Fibroblast of the aortic adventitia (primary cell): ENCODE measurements at regions not wholly inside any gene's neighbourhood (a gene's known extent, or its start where the extent isn't known, plus 50 kb on each side); places are given as distances from the start of the nearest gene placed in this dataset.
A peak's percentile ranks its signal among the peaks of the same experiment; 100 is the strongest.
"Not testable (repeated sequence)": the region's sequence is repeated elsewhere in the genome, so short reads cannot be mapped to it uniquely, and the experiment has no call there.

Source experiments
- DNase-seq: peaks from one replicate; pipeline ENCODE4 v3.0.0-alpha.2; 2010; ENCODE audit warnings: low read depth
- H3K4me3 ChIP-seq: 2 replicates; pipeline ENCODE4 v1.5.1; 2011; ENCODE audit warnings: low read depth, mild to moderate bottlenecking, control low read depth, low read length, moderate library complexity
- TF ChIP-seq, protein P1 (sequence below): IDR thresholded peaks from 2 replicates; pipeline ENCODE4 v1.5.1; 2011; ENCODE audit warnings: mild to moderate bottlenecking, low read length, control low read depth, inconsistent platforms; ENCODE audit not compliant: insufficient read depth

DNA sequence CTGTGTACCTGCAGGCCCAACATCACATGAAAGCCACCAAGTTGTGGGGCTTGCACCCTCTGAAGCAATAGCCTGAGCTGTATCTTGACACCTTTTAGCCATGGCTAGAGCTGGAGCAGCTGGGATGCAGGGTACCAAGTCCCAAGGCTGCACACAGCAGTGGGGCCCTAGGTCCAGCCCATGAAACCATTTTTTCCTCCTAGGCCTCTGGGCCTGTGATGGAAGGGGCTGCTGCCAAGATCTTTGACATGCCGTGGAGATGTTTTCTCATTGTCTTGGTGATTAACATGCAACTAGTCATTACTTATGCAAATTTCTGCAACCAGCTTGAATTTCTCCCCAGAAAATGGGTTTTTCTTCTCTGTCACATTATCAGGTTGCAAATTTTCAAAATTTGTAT is 387.2 kb upstream of the RIOK2 start:
- DNase-seq, result no peak
- H3K4me3 ChIP-seq, result no peak overlapping the region
- TF ChIP-seq, protein P1, sequence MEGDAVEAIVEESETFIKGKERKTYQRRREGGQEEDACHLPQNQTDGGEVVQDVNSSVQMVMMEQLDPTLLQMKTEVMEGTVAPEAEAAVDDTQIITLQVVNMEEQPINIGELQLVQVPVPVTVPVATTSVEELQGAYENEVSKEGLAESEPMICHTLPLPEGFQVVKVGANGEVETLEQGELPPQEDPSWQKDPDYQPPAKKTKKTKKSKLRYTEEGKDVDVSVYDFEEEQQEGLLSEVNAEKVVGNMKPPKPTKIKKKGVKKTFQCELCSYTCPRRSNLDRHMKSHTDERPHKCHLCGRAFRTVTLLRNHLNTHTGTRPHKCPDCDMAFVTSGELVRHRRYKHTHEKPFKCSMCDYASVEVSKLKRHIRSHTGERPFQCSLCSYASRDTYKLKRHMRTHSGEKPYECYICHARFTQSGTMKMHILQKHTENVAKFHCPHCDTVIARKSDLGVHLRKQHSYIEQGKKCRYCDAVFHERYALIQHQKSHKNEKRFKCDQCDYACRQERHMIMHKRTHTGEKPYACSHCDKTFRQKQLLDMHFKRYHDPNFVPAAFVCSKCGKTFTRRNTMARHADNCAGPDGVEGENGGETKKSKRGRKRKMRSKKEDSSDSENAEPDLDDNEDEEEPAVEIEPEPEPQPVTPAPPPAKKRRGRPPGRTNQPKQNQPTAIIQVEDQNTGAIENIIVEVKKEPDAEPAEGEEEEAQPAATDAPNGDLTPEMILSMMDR, result no peak

DNA sequence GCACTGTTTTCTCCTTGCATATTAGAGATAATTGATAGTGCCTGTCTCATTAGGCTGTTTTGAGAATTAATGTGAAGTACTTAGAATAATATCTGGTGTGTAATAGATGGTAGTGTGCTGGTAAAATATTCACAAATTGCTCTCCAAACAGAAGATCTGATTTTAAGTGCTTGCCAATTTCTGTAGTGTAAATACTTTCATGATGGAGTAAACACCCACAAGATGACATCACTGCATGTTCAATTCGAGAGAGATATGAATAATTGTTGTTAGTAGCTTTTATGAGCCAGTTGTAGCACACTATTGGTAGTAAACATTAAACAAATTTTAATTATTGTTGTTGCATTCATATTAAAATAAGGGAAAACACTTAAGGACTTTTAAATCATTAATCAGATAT is 392.3 kb upstream of the RIOK2 start:
- H3K4me3 ChIP-seq, result no peak overlapping the region
- no peak for DNase-seq
- TF ChIP-seq, protein P1, result no peak

GRCh38 chr5:97576956-97577355 is 393.9 kb upstream of the RIOK2 start:
- H3K4me3 ChIP-seq, result no peak overlapping the region
- DNase-seq, result no peak
- TF ChIP-seq, protein P1, result no peak

DNA sequence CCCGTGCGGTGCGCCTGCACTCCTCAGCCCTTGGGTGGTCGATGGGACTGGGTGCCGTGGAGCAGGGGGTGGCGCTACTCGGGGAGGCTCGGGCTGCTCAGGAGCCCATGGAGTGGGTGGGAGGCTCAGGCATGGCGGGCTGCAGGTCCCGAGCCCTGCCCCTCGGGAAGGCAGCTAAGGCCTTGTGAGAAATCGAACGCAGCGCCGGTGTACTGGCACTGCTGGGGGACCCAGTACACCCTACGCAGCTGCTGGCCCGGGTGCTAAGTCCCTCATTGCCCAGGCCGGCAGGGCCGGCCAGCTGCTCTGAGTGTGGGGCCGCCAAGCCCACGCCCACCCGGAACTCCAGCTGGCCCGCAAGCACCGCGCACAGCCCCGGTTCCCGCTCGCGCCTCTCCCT is 396.9 kb upstream of the RIOK2 start:
- H3K4me3 ChIP-seq, DNase-seq: not testable (repeated sequence)

DNA sequence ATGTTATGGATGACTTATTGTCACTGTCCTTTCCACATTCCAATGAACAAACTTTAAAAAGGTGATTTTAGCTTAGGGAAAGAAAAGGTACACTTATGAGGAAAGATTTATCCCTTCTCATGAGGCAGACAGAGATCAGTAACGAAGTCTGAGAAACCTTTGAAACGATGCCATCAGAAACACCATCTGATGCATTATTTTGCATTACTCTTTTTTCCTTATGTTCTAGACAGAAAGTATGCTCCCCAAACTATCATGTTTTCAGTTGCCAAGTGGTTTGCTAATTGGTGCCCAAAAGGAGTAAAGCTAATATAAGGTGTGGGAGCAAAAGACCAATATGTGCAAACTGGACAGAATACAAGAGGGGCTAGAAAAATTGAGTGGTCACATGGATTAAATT is 397.7 kb upstream of the RIOK2 start:
- TF ChIP-seq, protein P1, result no peak
- H3K4me3 ChIP-seq, result no peak overlapping the region
- DNase-seq, result no peak

GRCh38 chr5:97591781-97592180 is 408.7 kb upstream of the RIOK2 start:
- no peak overlapping the region for H3K4me3 ChIP-seq
- DNase-seq, result no peak
- TF ChIP-seq, protein P1, result no peak

- DNase-seq, result peak; percentile 4
- no peak overlapping the region for H3K4me3 ChIP-seq
- TF ChIP-seq, protein P1, result no peak
Observed at GRCh38 chr5:97600486-97600885, 417.4 kb upstream of the RIOK2 start.
